GF-D8 (cell line): ENCODE measurements at regions not wholly inside any gene's neighbourhood (a gene's known extent, or its start where the extent isn't known, plus 50 kb on each side); places are given as distances from the start of the nearest gene placed in this dataset.
"Not testable (repeated sequence)": the region's sequence is repeated elsewhere in the genome, so short reads cannot be mapped to it uniquely, and the experiment has no call there.

Source experiments
- DNase-seq: peaks from one replicate; lab custom pipeline; 2025; lab: John Stamatoyannopoulos, UW

GRCh38 chr9:110123341-110124095 lies 84.4 kb downstream of the C9orf152 start:
- no peak for DNase-seq

DNA sequence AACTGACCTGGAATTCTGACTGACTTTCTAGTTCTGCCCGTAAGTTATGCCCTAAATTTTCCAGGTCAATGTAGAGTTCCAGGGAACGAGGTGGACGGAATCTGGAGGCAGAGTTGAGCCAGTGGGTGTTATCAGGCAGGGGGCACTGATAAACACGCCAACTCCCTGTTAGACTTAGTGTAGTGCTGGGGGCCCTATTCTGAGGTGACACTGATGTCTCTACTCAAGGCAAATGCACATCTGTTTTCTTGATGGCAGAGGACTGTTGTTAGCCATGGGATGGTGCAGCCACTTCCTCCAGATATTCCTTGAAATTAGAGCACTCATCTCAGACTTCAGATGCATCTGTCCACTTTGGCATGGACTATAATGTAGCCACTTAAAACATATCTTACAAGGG lies 83.5 kb downstream of the C9orf152 start:
- no peak for DNase-seq

DNA sequence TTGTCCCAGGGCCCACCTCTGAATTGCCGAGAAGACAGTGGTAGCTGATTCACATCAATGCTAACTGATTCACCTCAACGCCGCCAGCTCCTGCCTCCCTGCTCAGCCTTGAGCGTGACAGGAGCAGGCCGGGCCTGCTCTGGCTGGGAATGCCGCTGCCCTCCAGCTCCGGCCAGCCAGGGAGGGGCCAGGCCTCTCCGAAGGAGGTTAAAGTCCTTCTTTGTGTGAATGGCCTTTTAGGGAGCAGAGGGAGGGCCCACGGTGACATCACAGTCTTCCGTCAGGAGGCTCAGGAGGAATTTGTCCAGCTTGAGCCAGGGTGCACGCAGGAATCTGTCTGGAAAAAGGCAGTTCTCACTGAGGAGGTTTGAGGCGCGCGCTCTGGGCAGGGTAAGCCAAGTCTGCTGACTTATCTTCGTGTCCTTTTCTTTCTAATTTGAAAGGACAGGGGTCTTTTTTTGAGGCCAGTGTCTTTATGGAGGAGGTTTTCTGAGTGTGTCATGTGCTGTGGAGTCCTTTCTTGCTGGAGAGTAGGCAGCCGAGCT lies 82.7 kb downstream of the C9orf152 start:
- no peak for DNase-seq

GRCh38 chr9:110125763-110126351 lies 82.1 kb downstream of the C9orf152 start:
- no peak for DNase-seq

- DNase-seq, result no peak
These were observed 81.4 kb downstream of the C9orf152 start for GRCh38 chr9:110126499-110126941.

GRCh38 chr9:110126986-110127864 lies 80.7 kb downstream of the C9orf152 start:
- DNase-seq, result no peak

DNA sequence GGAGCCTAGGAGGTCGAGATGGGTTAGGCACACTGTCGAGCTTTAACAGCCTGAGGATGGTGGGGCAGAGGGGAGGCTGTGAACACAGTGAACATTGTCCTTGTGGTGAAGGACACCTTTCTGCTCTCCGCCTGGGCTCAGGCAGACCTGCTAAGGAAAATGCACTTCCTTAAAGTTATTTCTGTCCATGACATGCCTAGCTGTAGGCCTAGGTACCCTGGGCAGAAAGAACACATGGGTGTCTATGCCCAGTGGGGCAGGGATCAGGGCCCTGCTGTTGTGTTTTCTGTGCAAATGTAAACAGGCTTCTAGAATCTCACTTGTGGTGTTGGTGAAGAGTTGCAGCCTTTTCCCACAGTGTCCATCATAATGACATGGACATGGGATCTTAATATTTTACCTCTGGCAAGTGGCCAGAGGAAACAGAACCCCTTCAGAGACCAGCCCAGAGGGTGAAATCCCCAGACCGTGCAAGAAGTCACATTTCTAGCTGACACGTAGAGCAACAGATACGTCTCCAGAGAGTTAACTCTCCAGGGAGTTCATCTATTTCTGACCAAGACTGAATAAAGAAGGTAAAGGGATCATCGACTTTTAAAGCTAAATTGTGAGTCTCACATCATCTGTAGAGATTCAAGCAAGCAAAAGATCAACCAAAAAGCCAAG lies 79.2 kb downstream of the C9orf152 start:
- DNase-seq, result no peak

GRCh38 chr9:110129425-110129824 lies 78.5 kb downstream of the C9orf152 start:
- no peak for DNase-seq

DNA sequence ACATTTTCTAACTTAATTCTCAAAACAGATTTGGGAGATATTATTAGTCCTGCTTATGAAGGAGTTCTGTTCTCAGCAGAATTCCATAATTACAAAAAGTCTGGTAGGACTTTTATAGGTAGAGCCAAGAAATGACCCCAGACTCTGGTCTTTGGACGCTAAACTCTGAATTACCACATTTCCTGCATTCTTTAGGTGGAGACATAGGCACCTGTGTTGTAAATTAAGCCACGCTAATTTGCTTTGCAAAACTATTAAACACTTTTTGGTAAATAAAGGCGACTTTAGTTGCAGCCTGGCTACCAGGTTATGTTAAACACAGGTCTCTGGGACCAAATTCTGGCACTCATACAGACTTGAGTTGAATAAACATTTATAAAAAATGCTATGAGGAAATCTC lies 77.7 kb downstream of the C9orf152 start:
- no peak for DNase-seq

DNA sequence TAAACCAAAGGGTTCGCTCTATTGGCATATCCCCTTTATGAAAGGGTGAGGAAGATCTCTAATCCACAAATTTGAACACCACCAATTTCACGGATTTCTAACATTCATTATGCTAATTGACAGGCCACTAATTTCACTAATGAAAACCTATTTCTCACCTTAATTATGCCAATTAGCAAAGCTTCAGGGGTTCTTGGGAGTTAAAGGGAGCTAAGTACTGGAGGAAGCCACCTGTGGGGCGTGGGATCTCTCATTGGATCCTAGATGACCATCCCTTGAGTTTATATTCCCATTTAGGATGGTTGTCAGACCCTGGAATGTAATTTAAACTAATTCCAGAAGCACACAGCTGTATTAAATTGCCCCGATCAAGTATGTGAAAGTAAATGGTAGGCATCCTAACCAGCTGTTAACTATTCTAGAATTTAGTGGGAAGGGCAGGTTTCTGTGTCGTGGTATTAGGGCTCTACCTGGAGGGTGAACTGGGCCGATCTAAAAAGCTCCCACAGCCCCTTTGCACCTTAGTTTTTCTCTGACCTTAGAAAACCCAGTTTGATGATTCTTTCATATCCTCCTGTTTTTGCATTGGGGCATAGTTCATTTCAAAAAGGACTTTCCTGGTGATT lies 77.1 kb downstream of the C9orf152 start:
- DNase-seq, result no peak

DNA sequence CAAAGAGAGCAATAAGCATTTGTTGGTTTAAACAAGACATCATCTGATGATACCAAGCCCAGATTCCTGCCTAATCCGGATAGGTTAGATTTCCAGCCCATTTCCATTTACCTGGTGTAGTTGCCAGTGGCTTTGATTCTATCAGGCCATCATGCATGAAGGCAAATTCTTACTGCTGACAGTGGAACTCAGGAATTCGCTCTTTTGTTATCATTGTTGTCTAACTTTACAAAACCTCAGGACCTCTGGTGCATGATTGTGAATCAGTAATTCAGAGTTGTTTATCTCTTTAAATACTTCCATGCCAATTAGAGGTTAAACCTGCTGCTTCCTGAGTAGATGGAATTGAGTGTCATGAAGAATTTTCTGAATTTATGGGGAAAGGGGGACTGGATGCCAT lies 76.5 kb downstream of the C9orf152 start:
- DNase-seq, result no peak

GRCh38 chr9:110132531-110132930 lies 75.4 kb downstream of the C9orf152 start:
- not testable (repeated sequence) for DNase-seq

- DNase-seq, result no peak
These were observed 74.9 kb downstream of the C9orf152 start for GRCh38 chr9:110133059-110133458.

- DNase-seq, result no peak
These were observed 74.2 kb downstream of the C9orf152 start for GRCh38 chr9:110133608-110134210.

- DNase-seq, result no peak
These were observed 72.1 kb downstream of the C9orf152 start for GRCh38 chr9:110135846-110136245.

DNA sequence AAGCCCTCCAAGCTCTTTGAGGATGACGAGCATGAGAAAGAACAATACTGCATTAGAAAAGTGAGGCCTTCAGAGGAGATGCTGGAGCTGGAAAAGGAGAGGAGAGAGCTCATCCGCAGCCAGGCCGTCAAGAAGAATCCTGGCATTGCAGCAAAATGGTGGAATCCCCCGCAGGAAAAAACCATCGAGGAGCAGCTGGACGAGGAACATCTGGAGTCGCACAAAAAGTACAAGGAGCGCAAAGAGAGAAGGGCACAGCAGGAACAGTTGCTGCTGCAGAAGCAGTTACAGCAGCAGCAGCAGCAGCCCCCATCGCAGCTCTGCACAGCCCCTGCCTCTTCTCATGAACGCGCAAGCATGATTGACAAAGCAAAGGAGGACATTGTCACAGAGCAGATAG lies 71.2 kb downstream of the C9orf152 start:
- no peak for DNase-seq

DNA sequence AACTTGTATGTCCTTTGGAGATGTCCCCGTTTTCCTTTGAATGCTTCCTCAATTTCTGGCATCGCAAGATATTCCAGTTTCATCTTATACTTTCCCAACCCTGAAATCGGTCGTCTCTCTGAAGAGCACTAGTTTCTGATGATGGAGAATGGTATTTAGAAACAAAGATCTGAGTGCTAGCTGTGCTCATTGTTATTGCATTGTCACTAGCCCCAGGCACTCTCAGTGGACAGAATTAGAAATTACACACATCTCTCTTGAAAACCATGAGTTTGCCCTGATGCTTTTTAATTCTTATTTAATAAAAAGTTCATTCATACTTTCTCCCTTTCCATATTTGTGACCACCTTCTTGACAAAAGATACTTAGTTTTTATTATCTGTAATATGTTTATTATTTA lies 67.7 kb downstream of the C9orf152 start:
- DNase-seq, result no peak

DNA sequence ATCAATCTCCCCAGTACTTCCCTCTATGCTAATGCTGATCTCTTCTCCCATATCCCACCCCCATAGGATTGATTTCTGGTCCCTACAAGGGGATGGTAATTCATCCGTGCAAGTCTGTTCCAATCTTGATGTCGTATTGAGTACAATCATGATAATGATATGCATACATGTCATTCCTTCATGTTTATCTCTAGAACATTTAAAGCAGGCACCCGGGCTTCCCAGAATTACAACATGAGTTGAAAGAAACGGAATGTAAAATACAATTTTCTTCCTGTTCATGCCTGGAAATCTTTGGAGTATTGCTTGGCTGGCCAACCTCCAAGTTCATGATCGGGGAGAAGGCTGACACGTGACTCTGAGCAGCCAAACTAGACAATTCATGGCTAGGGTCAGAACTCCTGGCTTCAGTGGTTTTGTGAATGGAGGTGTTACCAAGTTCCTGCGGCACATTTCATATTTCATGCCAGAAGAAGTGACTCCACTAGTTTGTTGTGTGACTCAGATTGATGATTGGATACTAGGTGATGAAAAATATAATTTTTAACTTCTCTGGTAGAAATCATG lies 66.6 kb downstream of the C9orf152 start:
- no peak for DNase-seq

- DNase-seq, result no peak
These were observed 65.7 kb downstream of the C9orf152 start for GRCh38 chr9:110142253-110142652.

DNA sequence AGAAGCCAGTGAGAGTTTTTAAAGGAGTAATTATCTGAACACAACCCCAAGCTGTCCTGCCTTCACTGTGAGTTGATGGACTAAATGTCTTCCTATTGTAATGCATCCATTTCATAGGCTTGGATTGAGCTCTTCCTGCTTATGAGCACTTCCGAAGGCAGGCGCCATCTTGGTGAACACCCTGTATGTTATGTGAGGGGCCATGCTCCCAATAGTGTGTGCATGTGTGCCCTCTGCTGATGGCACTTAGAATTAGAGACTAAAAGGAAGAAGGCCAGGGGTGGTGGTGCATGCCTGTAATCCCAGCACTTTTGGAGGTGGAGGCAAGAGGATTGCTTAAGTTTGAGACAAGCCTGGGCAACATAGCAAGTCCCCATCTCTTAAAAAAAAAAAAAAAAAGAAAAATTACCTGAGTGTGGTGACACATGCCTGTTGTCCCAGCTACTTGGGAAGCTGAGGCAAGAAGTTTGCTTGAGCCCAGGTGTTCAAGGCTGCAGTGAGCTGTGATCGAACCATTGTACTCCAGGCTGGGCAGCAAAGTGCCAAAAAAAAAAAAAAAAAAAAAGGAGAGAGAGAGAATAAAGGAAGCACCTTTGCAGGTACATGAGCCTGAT lies 65.0 kb downstream of the C9orf152 start:
- DNase-seq, result no peak
